Fibroblast of lung (primary cell): ENCODE measurements at regions not wholly inside any gene's neighbourhood (a gene's known extent, or its start where the extent isn't known, plus 50 kb on each side); places are given as distances from the start of the nearest gene placed in this dataset.
A peak's percentile ranks its signal among the peaks of the same experiment; 100 is the strongest.

ENCODE experiments used
- DNase-seq, 2 donors: peaks; one replicate each; pipeline versions ENCODE4 v3.0.0 to v3.0.0-alpha.2; 2010; ENCODE audit warnings: low read depth in 2 of 2
- H2AFZ ChIP-seq: 2 replicates; pipeline ENCODE4 v1.5.1; 2012; ENCODE audit warnings: low read length, control low read depth, inconsistent platforms
- H3K27ac ChIP-seq: 2 replicates; pipeline ENCODE4 v1.5.1; 2011; ENCODE audit warnings: low read length, control low read depth; ENCODE audit not compliant: insufficient read depth
- H3K27me3 ChIP-seq: 2 replicates; pipeline ENCODE4 v1.5.1; 2011; ENCODE audit warnings: mild to moderate bottlenecking, low read length; ENCODE audit not compliant: control insufficient read depth, insufficient read depth
- H3K36me3 ChIP-seq: 2 replicates; pipeline ENCODE4 v1.5.1; 2011; ENCODE audit warnings: low read length; ENCODE audit not compliant: control insufficient read depth, insufficient read depth
- H3K4me1 ChIP-seq: 2 replicates; pipeline ENCODE4 v1.5.1; 2011; ENCODE audit warnings: low read length; ENCODE audit not compliant: control insufficient read depth, insufficient read depth; ENCODE audit errors: extremely low read depth
- H3K4me2 ChIP-seq: 2 replicates; pipeline ENCODE4 v1.5.1; 2011; ENCODE audit warnings: low read length, control low read depth; ENCODE audit not compliant: insufficient read depth; ENCODE audit errors: extremely low read depth
- H3K4me3 ChIP-seq, 4 experiments: fragments of 200-600 bp in 1 of 4; sonication (generic) in 1 of 4; replicated peaks in 1 of 4; 2 replicates each; pipeline ENCODE4 v1.5.1; 2011 to 2016; ENCODE audit warnings: low read length in 4 of 4, low read depth in 3 of 4, mild to moderate bottlenecking in 3 of 4, control low read depth in 2 of 4, inconsistent platforms in 1 of 4, mixed read lengths in 1 of 4; ENCODE audit not compliant: insufficient read depth in 1 of 4; ENCODE audit errors: control extremely low read depth in 1 of 4
- H3K79me2 ChIP-seq: 2 replicates; pipeline ENCODE4 v1.5.1; 2012; ENCODE audit warnings: mild to moderate bottlenecking, low read length, inconsistent platforms; ENCODE audit not compliant: control insufficient read depth, insufficient read depth
- H3K9ac ChIP-seq: 2 replicates; pipeline ENCODE4 v1.5.1; 2011; ENCODE audit warnings: mild to moderate bottlenecking, low read length, control low read depth; ENCODE audit not compliant: insufficient read depth
- H3K9me3 ChIP-seq: 2 replicates; pipeline ENCODE4 v1.5.1; 2012; ENCODE audit warnings: low read depth, low read length; ENCODE audit not compliant: control insufficient read depth, insufficient read depth
- H4K20me1 ChIP-seq: 2 replicates; pipeline ENCODE4 v1.5.1; 2011; ENCODE audit warnings: low read length; ENCODE audit not compliant: control insufficient read depth, insufficient read depth; ENCODE audit errors: extremely low read depth
- CTCF ChIP-seq, 2 donors: IDR thresholded peaks in 1 of 2; conservative IDR thresholded peaks in 1 of 2; 1 replicate in 1 of 2; 2 replicates in 1 of 2; pipeline ENCODE4 v1.5.1; 2011 to 2012; ENCODE audit warnings: low read length in 2 of 2, control low read depth in 1 of 2, inconsistent platforms in 1 of 2, low read depth in 1 of 2, mild to moderate bottlenecking in 1 of 2
- EZH2 ChIP-seq: IDR thresholded peaks from 2 replicates; pipeline ENCODE4 v1.5.1; 2012; ENCODE audit warnings: low read length, control low read depth, mild to moderate bottlenecking; ENCODE audit errors: missing control alignments

DNA sequence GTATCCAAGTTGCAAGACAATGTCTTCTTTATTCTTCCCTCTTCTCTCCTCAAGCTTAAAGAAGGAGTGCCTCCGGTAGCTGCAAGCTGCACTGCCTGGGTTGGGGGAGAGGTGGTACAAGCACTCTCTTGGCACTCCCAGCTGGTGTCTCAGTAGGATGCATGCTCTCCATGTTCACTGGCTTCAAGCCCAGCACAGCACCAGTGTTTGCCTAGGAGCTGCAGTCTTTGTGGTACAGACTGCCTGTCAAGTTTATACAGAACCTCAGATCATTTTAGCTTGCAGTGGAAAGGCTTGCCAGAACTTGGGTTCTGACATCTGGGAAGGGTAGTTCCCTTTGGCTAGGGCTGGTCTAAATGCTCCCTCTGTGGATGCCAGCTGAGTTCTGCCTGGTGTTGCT lies 505.6 kb downstream of the MAN2A1 start:
- Histone ChIP-seq H3K9me3 (no peaks in the 10 kb centered on the region), H3K4me3 (no peak overlapping the region), H3K79me2 (no peaks in the 10 kb centered on the region), H4K20me1 (no peaks in the 10 kb centered on the region), H3K4me1 (no peaks in the 10 kb centered on the region), H3K36me3 (no peaks in the 10 kb centered on the region), H3K27ac (no peak overlapping the region), H3K27me3 (no peaks in the 10 kb centered on the region), H3K4me2 (no peak overlapping the region), H3K9ac (no peak overlapping the region), H2AFZ (no peak overlapping the region)
- DNase-seq = no peak
- TF ChIP-seq CTCF (conservative IDR thresholded peaks at IDR 0.05 in 1 of 2, IDR thresholded peaks at IDR 0.05 in 1 of 2; ENCODE audit: low read depth in 1 of 2, low read length in 2 of 2) (no peak), EZH2 (no peak)

GRCh38 chr5:110201791-110202190 lies 512.1 kb downstream of the MAN2A1 start:
- Histone ChIP-seq H3K79me2 (no peaks in the 10 kb centered on the region), H3K4me1 (no peaks in the 10 kb centered on the region), H3K27ac (no peak overlapping the region), H3K9me3 (no peaks in the 10 kb centered on the region), H3K27me3 (no peaks in the 10 kb centered on the region), H3K36me3 (no peaks in the 10 kb centered on the region), H3K9ac (no peak overlapping the region), H3K4me2 (no peak overlapping the region), H2AFZ (no peak overlapping the region), H4K20me1 (no peaks in the 10 kb centered on the region), H3K4me3 (no peak overlapping the region)
- DNase-seq = no peak
- TF ChIP-seq CTCF (conservative IDR thresholded peaks at IDR 0.05 in 1 of 2, IDR thresholded peaks at IDR 0.05 in 1 of 2; ENCODE audit: low read depth in 1 of 2, low read length in 2 of 2) (no peak), EZH2 (no peak)

DNA sequence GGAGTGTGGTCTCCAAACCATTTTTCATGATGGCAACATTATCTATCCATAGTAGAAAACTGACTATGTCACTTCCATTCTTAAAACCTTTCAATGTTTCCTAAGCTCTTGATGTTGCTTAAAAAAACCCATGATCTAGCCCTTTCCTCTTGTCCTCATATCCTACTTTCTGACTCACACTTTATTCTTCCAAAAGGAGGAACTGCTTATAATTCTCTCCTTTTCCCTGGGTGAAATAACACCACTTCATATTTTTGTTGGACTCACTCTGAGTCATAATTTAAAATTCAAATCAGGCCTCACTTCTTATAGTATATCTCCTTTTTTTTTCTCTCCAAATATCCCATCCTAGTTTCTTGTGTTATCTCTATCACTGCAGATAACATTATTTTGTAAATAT lies 513.9 kb downstream of the MAN2A1 start:
- peak in 1 of 2 donors; percentile 22 for DNase-seq
- Histone ChIP-seq H3K27ac (no peak overlapping the region), H4K20me1 (no peaks in the 10 kb centered on the region), H3K9ac (no peak overlapping the region), H3K4me2 (no peak overlapping the region), H3K36me3 (no peaks in the 10 kb centered on the region), H3K4me3 (no peak overlapping the region), H3K4me1 (no peaks in the 10 kb centered on the region), H3K79me2 (no peaks in the 10 kb centered on the region), H3K9me3 (no peaks in the 10 kb centered on the region), H2AFZ (no peak overlapping the region), H3K27me3 (no peaks in the 10 kb centered on the region)
- TF ChIP-seq CTCF (conservative IDR thresholded peaks at IDR 0.05 in 1 of 2, IDR thresholded peaks at IDR 0.05 in 1 of 2; ENCODE audit: low read depth in 1 of 2, low read length in 2 of 2) (no peak), EZH2 (no peak)
